Right ventricle myocardium superior (tissue), 1 donor: ENCODE measurements at regions not wholly inside any gene's neighbourhood (a gene's known extent, or its start where the extent isn't known, plus 50 kb on each side); places are given as distances from the start of the nearest gene placed in this dataset.

Experiments
- ATAC-seq: fragments of 200-7000 bp; cut with Tn5 transposase; one replicate; pipeline ENCODE4 v1.9.1; 2020; ENCODE audit warnings: mild to moderate bottlenecking; ENCODE audit not compliant: poor library complexity
- DNase-seq: peaks from one replicate; pipeline ENCODE4 v3.0.0-alpha.2; 2020
- intact Hi-C: fragments of 100-400 bp; cut with DNase I; formaldehyde crosslinking; loops from one replicate; pipeline ENCODE4 v1.11.2; 2022
- donor health status: DM: no; HTN: yes; CAD: no; lungs with severe emphysema.

- DNase-seq (no peak), ATAC-seq (no peak)
- intact Hi-C loops = no loop called here
These were observed 123.9 kb downstream of the UCHL1 start for GRCh38 chr4:41380511-41381157.

GRCh38 chr4:41381384-41381783, 124.7 kb downstream of the UCHL1 start:
- DNase-seq (no peak), ATAC-seq (no peak)
- intact Hi-C loops = no loop called here

GRCh38 chr4:41384992-41385391, 128.3 kb downstream of the UCHL1 start:
- ATAC-seq (peak; percentile 79), DNase-seq (peak; percentile 94)
- intact Hi-C loops = no loop called here

- DNase-seq = no peak
- intact Hi-C loops = no loop called here
- no peak for ATAC-seq
These were observed 128.8 kb downstream of the UCHL1 start for GRCh38 chr4:41385481-41385880.

GRCh38 chr4:41388080-41388479, 131.4 kb downstream of the UCHL1 start:
- ATAC-seq (no peak), DNase-seq (no peak)
- intact Hi-C loops = no loop called here

GRCh38 chr4:41389356-41389755, 132.6 kb downstream of the UCHL1 start:
- intact Hi-C loops = no loop called here
- no peak for ATAC-seq
- no peak for DNase-seq

GRCh38 chr4:41390661-41391060, 133.9 kb downstream of the UCHL1 start:
- intact Hi-C loops = no loop called here
- no peak for ATAC-seq
- DNase-seq = no peak

- ATAC-seq = no peak
These were observed 134.5 kb downstream of the UCHL1 start for GRCh38 chr4:41391271-41391670.

GRCh38 chr4:41394481-41394894, 137.8 kb downstream of the UCHL1 start:
- no peak for DNase-seq
- no peak for ATAC-seq
- intact Hi-C loops = no loop called here

More at GRCh38 chr4:41391271-41391670, 134.5 kb downstream of the UCHL1 start:
- intact Hi-C loops = no loop called here
- DNase-seq = no peak

GRCh38 chr4:41396214-41396613, 139.5 kb downstream of the UCHL1 start:
- intact Hi-C loops = no loop called here
- ATAC-seq = no peak
- no peak for DNase-seq

GRCh38 chr4:41396869-41397268, 140.1 kb downstream of the UCHL1 start:
- intact Hi-C loops = no loop called here
- no peak for ATAC-seq
- DNase-seq = no peak

- no peak for DNase-seq
- intact Hi-C loops = no loop called here
- no peak for ATAC-seq
These were observed 138.7 kb upstream of the LIMCH1 start for GRCh38 chr4:41399231-41399630.

GRCh38 chr4:41400296-41400695, 137.7 kb upstream of the LIMCH1 start:
- no peak for DNase-seq
- intact Hi-C loops = no loop called here
- ATAC-seq = no peak

GRCh38 chr4:41405464-41406112, 132.4 kb upstream of the LIMCH1 start:
- DNase-seq (no peak), ATAC-seq (no peak)
- intact Hi-C loops = no loop called here

GRCh38 chr4:41406113-41406516, 131.8 kb upstream of the LIMCH1 start:
- ATAC-seq = no peak
- intact Hi-C loops = no loop called here
- no peak for DNase-seq

GRCh38 chr4:41408150-41408549, 129.8 kb upstream of the LIMCH1 start:
- ATAC-seq (no peak), DNase-seq (no peak)
- intact Hi-C loops = no loop called here

GRCh38 chr4:41408859-41409593, 128.9 kb upstream of the LIMCH1 start:
- ATAC-seq (no peak), DNase-seq (no peak)

GRCh38 chr4:41409594-41409895, 128.4 kb upstream of the LIMCH1 start:
- intact Hi-C loops = no loop called here
- DNase-seq (no peak), ATAC-seq (no peak)

More at GRCh38 chr4:41408859-41409593, 128.9 kb upstream of the LIMCH1 start:
- intact Hi-C loops = no loop called here

GRCh38 chr4:41410049-41410448, 127.9 kb upstream of the LIMCH1 start:
- DNase-seq (no peak), ATAC-seq (no peak)
- intact Hi-C loops = no loop called here
